ENCODE measurements at regions not wholly inside any gene's neighbourhood (a gene's known extent, or its start where the extent isn't known, plus 50 kb on each side); places are given as distances from the start of the nearest gene placed in this dataset.
"Not testable (repeated sequence)": the region's sequence is repeated elsewhere in the genome, so short reads cannot be mapped to it uniquely, and the experiment has no call there.

DNA sequence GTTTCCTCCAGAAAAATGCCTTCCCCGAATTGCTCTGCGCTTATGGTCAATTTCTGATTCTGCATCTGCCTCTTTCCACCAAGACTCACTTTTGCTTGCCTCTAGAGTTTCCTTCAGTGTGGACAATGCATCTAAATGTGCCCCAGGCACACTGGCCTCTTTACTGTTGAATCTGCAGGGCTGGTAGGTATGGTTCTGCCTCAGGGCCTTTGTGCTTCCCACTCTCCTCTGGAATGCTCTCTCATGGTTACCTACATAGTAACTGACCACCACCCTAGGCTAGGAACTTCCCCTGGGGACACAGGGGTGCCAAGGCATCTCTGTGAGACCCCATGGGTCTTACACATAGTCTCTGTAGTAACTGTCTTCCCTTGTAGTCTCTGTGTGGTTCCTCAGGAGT lies 1258.6 kb downstream of the CDH12 start:
- H3K4me3 ChIP-seq (ENCODE audit: low read length): no peak overlapping the region
- H3K27ac ChIP-seq (ENCODE audit: low read depth, low read length): no peak overlapping the region
- H3K27me3 ChIP-seq (ENCODE audit: control insufficient read depth, insufficient read depth, low read length): no peaks in the 10 kb centered on the region

DNA sequence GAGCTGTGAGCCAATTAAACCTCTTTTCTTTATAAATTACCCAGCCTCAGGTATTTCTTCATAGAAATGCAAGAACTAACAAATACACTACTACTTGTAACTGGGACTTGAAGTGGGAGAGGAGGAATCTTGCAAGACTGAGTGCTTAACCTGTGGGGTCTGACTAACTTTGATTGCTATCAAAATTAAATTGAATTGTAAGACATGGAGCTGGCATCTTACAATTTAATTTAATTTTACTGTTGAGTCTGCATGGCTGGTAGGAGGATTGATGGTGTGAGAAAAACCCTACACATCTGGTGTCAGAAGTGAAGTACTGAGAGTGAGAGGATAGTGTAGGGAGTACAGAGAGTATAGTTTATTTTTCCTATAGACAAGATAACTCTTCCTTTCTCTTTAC lies 1259.9 kb downstream of the CDH12 start:
- Histone ChIP-seq H3K9ac (ENCODE audit: low read length) (no peak overlapping the region), H3K36me3 (ENCODE audit: control insufficient read depth, insufficient read depth, low read length) (no peaks in the 10 kb centered on the region), H3K27ac (ENCODE audit: low read depth, low read length) (no peak overlapping the region), H3K4me1 (ENCODE audit: control insufficient read depth, insufficient read depth, low read length) (no peaks in the 10 kb centered on the region), H3K27me3 (ENCODE audit: control insufficient read depth, insufficient read depth, low read length) (no peaks in the 10 kb centered on the region), H3K4me3 (ENCODE audit: low read length) (no peak overlapping the region)

More for the DNA sequence above, 1258.6 kb downstream of the CDH12 start:
- H3K4me1 ChIP-seq (ENCODE audit: control insufficient read depth, insufficient read depth, low read length): no peaks in the 10 kb centered on the region
- no peak overlapping the region for H3K9ac ChIP-seq (ENCODE audit: low read length)
- no peaks in the 10 kb centered on the region for H3K36me3 ChIP-seq (ENCODE audit: control insufficient read depth, insufficient read depth, low read length)

- Histone ChIP-seq H3K27ac (ENCODE audit: low read depth, low read length) (no peak overlapping the region), H3K9ac (ENCODE audit: low read length) (no peak overlapping the region), H3K4me1 (ENCODE audit: control insufficient read depth, insufficient read depth, low read length) (no peaks in the 10 kb centered on the region), H3K27me3 (ENCODE audit: control insufficient read depth, insufficient read depth, low read length) (no peaks in the 10 kb centered on the region), H3K4me3 (ENCODE audit: low read length) (no peak overlapping the region), H3K36me3 (ENCODE audit: control insufficient read depth, insufficient read depth, low read length) (no peaks in the 10 kb centered on the region)
These were observed 1271.6 kb downstream of the CDH12 start for GRCh38 chr5:21581508-21581907.

DNA sequence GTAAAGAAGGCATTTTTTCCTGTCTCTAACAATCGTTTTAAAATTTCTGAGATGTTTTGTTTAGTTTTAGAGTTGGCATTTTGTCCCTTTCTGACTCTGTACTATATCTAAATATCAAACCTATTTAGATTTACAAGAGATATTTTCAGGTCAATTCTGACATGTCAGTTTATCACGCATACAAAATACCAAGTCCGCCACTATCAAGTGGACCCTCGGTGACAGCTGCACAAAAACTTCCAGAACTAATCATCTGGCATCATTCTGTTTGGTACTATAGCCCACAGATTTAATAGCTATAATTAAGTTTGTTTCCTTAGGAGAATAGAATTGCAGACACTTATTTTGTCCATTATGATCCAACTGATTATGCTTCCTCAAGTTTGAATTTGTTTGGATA lies 1278.2 kb downstream of the CDH12 start:
- Histone ChIP-seq H3K27me3 (ENCODE audit: control insufficient read depth, insufficient read depth, low read length) (no peaks in the 10 kb centered on the region), H3K4me3 (ENCODE audit: low read length) (no peak overlapping the region), H3K36me3 (ENCODE audit: control insufficient read depth, insufficient read depth, low read length) (no peaks in the 10 kb centered on the region), H3K4me1 (ENCODE audit: control insufficient read depth, insufficient read depth, low read length) (no peaks in the 10 kb centered on the region), H3K27ac (ENCODE audit: low read depth, low read length) (no peak overlapping the region), H3K9ac (ENCODE audit: low read length) (no peak overlapping the region)

DNA sequence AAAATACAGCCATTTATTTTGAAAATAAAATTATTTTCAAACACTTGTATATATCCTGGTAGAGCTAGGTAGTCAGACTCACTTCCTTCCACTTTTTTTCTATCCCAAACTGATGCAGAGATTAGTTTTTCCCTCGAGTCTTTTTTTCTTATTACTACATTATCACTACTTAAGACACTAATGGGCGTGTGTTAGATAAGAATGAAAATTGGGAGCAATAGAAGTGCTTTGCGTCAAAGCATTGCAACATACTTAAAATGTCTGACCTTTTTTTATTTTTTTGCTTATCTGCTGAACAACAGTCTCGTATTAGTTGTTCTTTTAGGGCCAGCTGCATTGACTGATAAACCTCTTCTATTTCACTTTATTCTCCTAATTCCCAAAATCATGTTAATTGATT lies 1278.7 kb downstream of the CDH12 start:
- no peak overlapping the region for H3K9ac ChIP-seq (ENCODE audit: low read length)
- H3K4me3 ChIP-seq (ENCODE audit: low read length): no peak overlapping the region
- no peaks in the 10 kb centered on the region for H3K4me1 ChIP-seq (ENCODE audit: control insufficient read depth, insufficient read depth, low read length)
- no peak overlapping the region for H3K27ac ChIP-seq (ENCODE audit: low read depth, low read length)
- H3K27me3 ChIP-seq (ENCODE audit: control insufficient read depth, insufficient read depth, low read length): no peaks in the 10 kb centered on the region
- H3K36me3 ChIP-seq (ENCODE audit: control insufficient read depth, insufficient read depth, low read length): no peaks in the 10 kb centered on the region

GRCh38 chr5:21573416-21574314 lies 1279.5 kb downstream of the CDH12 start:
- Histone ChIP-seq H3K9ac (ENCODE audit: low read length) (no peak overlapping the region), H3K27ac (ENCODE audit: low read depth, low read length) (no peak overlapping the region), H3K4me1 (ENCODE audit: control insufficient read depth, insufficient read depth, low read length) (no peaks in the 10 kb centered on the region), H3K27me3 (ENCODE audit: control insufficient read depth, insufficient read depth, low read length) (no peaks in the 10 kb centered on the region), H3K4me3 (ENCODE audit: low read length) (no peak overlapping the region), H3K36me3 (ENCODE audit: control insufficient read depth, insufficient read depth, low read length) (no peaks in the 10 kb centered on the region)

DNA sequence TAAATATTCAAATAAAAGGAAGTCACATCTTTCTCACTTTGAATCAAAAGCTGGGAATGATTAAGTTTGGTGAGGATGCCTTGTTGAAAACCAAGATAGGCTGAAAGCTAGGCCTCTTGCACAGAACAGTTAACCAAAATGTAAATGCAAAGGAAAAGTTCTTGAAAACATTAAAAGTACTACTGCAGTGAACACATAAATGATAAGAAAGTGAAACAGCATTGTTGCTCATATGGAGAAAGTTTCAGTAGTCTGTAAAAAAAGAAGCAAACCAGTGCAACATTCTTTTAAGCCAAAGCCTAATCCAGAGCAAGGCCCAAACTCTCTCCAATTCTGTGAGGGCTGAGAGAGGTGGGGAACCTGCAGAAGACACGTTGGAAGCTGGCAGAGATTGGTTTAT lies 1281.9 kb downstream of the CDH12 start:
- not testable (repeated sequence) for H3K27me3 ChIP-seq (ENCODE audit: control insufficient read depth, insufficient read depth, low read length); H3K4me3 ChIP-seq (ENCODE audit: low read length); H3K36me3 ChIP-seq (ENCODE audit: control insufficient read depth, insufficient read depth, low read length); H3K4me1 ChIP-seq (ENCODE audit: control insufficient read depth, insufficient read depth, low read length); H3K9ac ChIP-seq (ENCODE audit: low read length); H3K27ac ChIP-seq (ENCODE audit: low read depth, low read length)

- H3K4me1 ChIP-seq (ENCODE audit: control insufficient read depth, insufficient read depth, low read length); H3K4me3 ChIP-seq (ENCODE audit: low read length): not testable (repeated sequence)
These were observed 1294.0 kb downstream of the CDH12 start for GRCh38 chr5:21559109-21559508.

GRCh38 chr5:21552263-21552662 lies 1300.9 kb downstream of the CDH12 start:
- not testable (repeated sequence) for H3K27ac ChIP-seq (ENCODE audit: low read depth, low read length); H3K27me3 ChIP-seq (ENCODE audit: control insufficient read depth, insufficient read depth, low read length); H3K36me3 ChIP-seq (ENCODE audit: control insufficient read depth, insufficient read depth, low read length); H3K4me3 ChIP-seq (ENCODE audit: low read length); H3K9ac ChIP-seq (ENCODE audit: low read length); H3K4me1 ChIP-seq (ENCODE audit: control insufficient read depth, insufficient read depth, low read length)

More at GRCh38 chr5:21559109-21559508, 1294.0 kb downstream of the CDH12 start:
- not testable (repeated sequence) for H3K36me3 ChIP-seq (ENCODE audit: control insufficient read depth, insufficient read depth, low read length); H3K27me3 ChIP-seq (ENCODE audit: control insufficient read depth, insufficient read depth, low read length); H3K27ac ChIP-seq (ENCODE audit: low read depth, low read length); H3K9ac ChIP-seq (ENCODE audit: low read length)

GRCh38 chr5:21550916-21551315 lies 1302.2 kb downstream of the CDH12 start:
- not testable (repeated sequence) for H3K36me3 ChIP-seq (ENCODE audit: control insufficient read depth, insufficient read depth, low read length); H3K27me3 ChIP-seq (ENCODE audit: control insufficient read depth, insufficient read depth, low read length); H3K4me1 ChIP-seq (ENCODE audit: control insufficient read depth, insufficient read depth, low read length); H3K27ac ChIP-seq (ENCODE audit: low read depth, low read length); H3K4me3 ChIP-seq (ENCODE audit: low read length); H3K9ac ChIP-seq (ENCODE audit: low read length)

- H3K4me1 ChIP-seq (ENCODE audit: control insufficient read depth, insufficient read depth, low read length); H3K27ac ChIP-seq (ENCODE audit: low read depth, low read length); H3K36me3 ChIP-seq (ENCODE audit: control insufficient read depth, insufficient read depth, low read length); H3K9ac ChIP-seq (ENCODE audit: low read length); H3K4me3 ChIP-seq (ENCODE audit: low read length); H3K27me3 ChIP-seq (ENCODE audit: control insufficient read depth, insufficient read depth, low read length): not testable (repeated sequence)
These were observed 1305.5 kb downstream of the CDH12 start for GRCh38 chr5:21547656-21548055.

DNA sequence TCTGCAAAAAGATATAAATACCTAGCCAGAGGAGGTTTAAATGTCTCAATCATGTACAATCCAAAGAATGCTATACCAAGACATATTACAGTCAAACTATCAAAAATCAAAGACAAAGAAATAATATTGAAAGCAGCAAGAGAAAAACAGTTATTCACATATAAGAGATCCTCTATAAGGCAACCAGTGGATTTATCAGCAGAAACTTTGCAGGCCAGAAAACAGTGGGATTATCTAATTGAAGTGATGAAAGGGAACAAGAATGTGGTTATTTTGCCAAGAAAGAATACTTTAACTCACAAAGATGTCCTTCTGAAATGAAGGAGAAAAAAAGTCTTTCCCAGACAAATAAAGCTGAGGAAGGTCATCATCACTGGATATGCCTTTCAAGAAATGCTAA lies 1318.0 kb downstream of the CDH12 start:
- H3K4me1 ChIP-seq (ENCODE audit: control insufficient read depth, insufficient read depth, low read length); H3K9ac ChIP-seq (ENCODE audit: low read length); H3K27ac ChIP-seq (ENCODE audit: low read depth, low read length); H3K4me3 ChIP-seq (ENCODE audit: low read length); H3K36me3 ChIP-seq (ENCODE audit: control insufficient read depth, insufficient read depth, low read length); H3K27me3 ChIP-seq (ENCODE audit: control insufficient read depth, insufficient read depth, low read length): not testable (repeated sequence)

DNA sequence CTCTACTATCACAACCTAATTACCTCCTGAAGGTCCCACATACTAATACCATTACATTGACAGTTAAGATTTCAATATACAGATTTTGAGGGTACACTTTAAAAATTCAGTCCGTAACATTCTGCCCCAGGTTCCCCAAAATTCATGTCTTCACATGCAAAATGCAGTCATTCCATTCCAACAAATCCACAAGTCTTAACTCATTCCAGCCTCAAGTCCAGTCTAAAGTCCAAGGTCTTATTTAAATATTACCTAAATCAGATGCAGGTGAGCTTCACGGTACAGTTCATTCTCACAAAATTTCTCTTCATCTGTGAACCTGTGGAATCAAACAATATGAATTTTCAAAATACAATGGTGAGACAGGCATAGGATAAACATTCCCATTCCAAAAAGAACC lies 1332.0 kb downstream of the CDH12 start:
- H3K27ac ChIP-seq (ENCODE audit: low read depth, low read length); H3K9ac ChIP-seq (ENCODE audit: low read length); H3K36me3 ChIP-seq (ENCODE audit: control insufficient read depth, insufficient read depth, low read length); H3K27me3 ChIP-seq (ENCODE audit: control insufficient read depth, insufficient read depth, low read length); H3K4me1 ChIP-seq (ENCODE audit: control insufficient read depth, insufficient read depth, low read length); H3K4me3 ChIP-seq (ENCODE audit: low read length): not testable (repeated sequence)

All from rectal smooth muscle tissue (tissue), 1 donor.